Stimulated activated CD8-positive, alpha-beta memory T cell treated with anti-CD3 and anti-CD28 coated beads, Interleukin-12 subunit alpha, Interleukin-12 subunit beta, amount 100 ng/mL, for 4 hours (primary cell): ENCODE measurements at regions not wholly inside any gene's neighbourhood (a gene's known extent, or its start where the extent isn't known, plus 50 kb on each side); places are given as distances from the start of the nearest gene placed in this dataset.
A peak's percentile ranks its signal among the peaks of the same experiment; 100 is the strongest.
"Not testable (repeated sequence)": the region's sequence is repeated elsewhere in the genome, so short reads cannot be mapped to it uniquely, and the experiment has no call there.

Experiments
- DNase-seq: peaks from one replicate; pipeline ENCODE4 v3.0.0-alpha.2; 2020; ENCODE audit warnings: low read depth

- no peak for DNase-seq
These were observed 356.8 kb downstream of the RRAGC start for GRCh38 chr1:38502758-38503157.

- no peak for DNase-seq
These were observed 358.7 kb downstream of the RRAGC start for GRCh38 chr1:38500891-38501290.

GRCh38 chr1:38500352-38500751 lies 359.2 kb downstream of the RRAGC start:
- DNase-seq: no peak

GRCh38 chr1:38498686-38499085 lies 360.9 kb downstream of the RRAGC start:
- DNase-seq: no peak

- DNase-seq: no peak
These were observed 361.5 kb downstream of the RRAGC start for GRCh38 chr1:38497921-38498656.

GRCh38 chr1:38493306-38493705 lies 366.3 kb downstream of the RRAGC start:
- DNase-seq: not testable (repeated sequence)

GRCh38 chr1:38489844-38490270 lies 369.7 kb downstream of the RRAGC start:
- DNase-seq: peak; percentile 2

GRCh38 chr1:38488162-38488898 lies 371.2 kb downstream of the RRAGC start:
- no peak for DNase-seq

GRCh38 chr1:38487396-38487795 lies 372.2 kb downstream of the RRAGC start:
- no peak for DNase-seq

- DNase-seq: no peak
These were observed 373.5 kb downstream of the RRAGC start for GRCh38 chr1:38486085-38486484.

- DNase-seq: no peak
These were observed 377.4 kb downstream of the RRAGC start for GRCh38 chr1:38481871-38482826.

GRCh38 chr1:38479662-38480061 lies 379.9 kb downstream of the RRAGC start:
- not testable (repeated sequence) for DNase-seq

GRCh38 chr1:38477811-38478210 lies 381.8 kb downstream of the RRAGC start:
- no peak for DNase-seq

GRCh38 chr1:38476850-38477178 lies 382.8 kb downstream of the RRAGC start:
- no peak for DNase-seq

- no peak for DNase-seq
These were observed 383.3 kb downstream of the RRAGC start for GRCh38 chr1:38476111-38476849.

- DNase-seq: no peak
These were observed 384.0 kb downstream of the RRAGC start for GRCh38 chr1:38475624-38476005.

- DNase-seq: no peak
These were observed 384.6 kb downstream of the RRAGC start for GRCh38 chr1:38474738-38475623.

GRCh38 chr1:38466487-38466886 lies 393.1 kb downstream of the RRAGC start:
- no peak for DNase-seq

GRCh38 chr1:38465460-38465859 lies 394.1 kb downstream of the RRAGC start:
- DNase-seq: no peak

- no peak for DNase-seq
These were observed 395.4 kb downstream of the RRAGC start for GRCh38 chr1:38464071-38464661.
